ENCODE measurements at regions not wholly inside any gene's neighbourhood (a gene's known extent, or its start where the extent isn't known, plus 50 kb on each side); places are given as distances from the start of the nearest gene placed in this dataset.

DNA sequence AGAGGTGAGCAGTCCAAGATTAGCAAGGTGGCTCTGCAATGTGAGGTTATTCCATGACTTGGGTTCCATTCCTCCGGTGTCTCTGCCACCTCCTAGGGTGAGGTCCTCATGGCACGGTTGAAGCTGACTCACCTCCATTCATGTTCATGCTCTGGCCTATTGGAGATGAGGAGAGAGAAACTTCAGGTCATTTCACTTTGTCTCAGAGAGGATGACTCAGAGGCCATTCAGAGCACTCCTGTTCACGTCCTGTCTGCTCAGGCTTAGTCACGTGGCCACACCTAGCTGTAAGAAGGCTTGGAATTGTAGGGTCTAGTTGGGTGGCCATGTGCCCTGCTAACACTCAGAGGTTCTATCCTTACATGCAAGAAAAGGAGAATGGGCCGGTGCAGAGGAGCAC is 67.5 kb upstream of the MBOAT2 start:
- TF ChIP-seq, protein P1, sequence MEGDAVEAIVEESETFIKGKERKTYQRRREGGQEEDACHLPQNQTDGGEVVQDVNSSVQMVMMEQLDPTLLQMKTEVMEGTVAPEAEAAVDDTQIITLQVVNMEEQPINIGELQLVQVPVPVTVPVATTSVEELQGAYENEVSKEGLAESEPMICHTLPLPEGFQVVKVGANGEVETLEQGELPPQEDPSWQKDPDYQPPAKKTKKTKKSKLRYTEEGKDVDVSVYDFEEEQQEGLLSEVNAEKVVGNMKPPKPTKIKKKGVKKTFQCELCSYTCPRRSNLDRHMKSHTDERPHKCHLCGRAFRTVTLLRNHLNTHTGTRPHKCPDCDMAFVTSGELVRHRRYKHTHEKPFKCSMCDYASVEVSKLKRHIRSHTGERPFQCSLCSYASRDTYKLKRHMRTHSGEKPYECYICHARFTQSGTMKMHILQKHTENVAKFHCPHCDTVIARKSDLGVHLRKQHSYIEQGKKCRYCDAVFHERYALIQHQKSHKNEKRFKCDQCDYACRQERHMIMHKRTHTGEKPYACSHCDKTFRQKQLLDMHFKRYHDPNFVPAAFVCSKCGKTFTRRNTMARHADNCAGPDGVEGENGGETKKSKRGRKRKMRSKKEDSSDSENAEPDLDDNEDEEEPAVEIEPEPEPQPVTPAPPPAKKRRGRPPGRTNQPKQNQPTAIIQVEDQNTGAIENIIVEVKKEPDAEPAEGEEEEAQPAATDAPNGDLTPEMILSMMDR (IDR thresholded peaks at IDR 0.05): no peak
- TF ChIP-seq POLR2A (IDR thresholded peaks at IDR 0.05): no peak
- no peak for TF ChIP-seq EP300 (IDR thresholded peaks at IDR 0.05)
- no peak for TF ChIP-seq POLR2AphosphoS5 (IDR thresholded peaks at IDR 0.05)
